GM23338 (cell line): ENCODE measurements at regions not wholly inside any gene's neighbourhood (a gene's known extent, or its start where the extent isn't known, plus 50 kb on each side); places are given as distances from the start of the nearest gene placed in this dataset.
A peak's percentile ranks its signal among the peaks of the same experiment; 100 is the strongest.

ENCODE experiments used
- ATAC-seq: fragments of 200-7000 bp; cut with Tn5 transposase; 3 replicates; pipeline ENCODE4 v1.9.1; 2020
- DNase-seq: peaks from one replicate; pipeline ENCODE4 v3.0.0-alpha.2; 2015; ENCODE audit warnings: low spot score
- H2AFZ ChIP-seq: fragments of 200-600 bp; sonication (generic); 2 replicates; pipeline ENCODE4 v1.8.0; 2016; ENCODE audit warnings: antibody characterized with exemption, mild to moderate bottlenecking, moderate library complexity
- H3F3A ChIP-seq: fragments of 200-600 bp; sonication (generic); replicated peaks from 2 replicates; pipeline ENCODE4 v1.8.0; 2017; ENCODE audit warnings: antibody characterized with exemption, mixed run types, low read depth
- H3K27ac ChIP-seq: fragments of 200-600 bp; sonication (generic); 2 replicates; pipeline ENCODE4 v1.6.1; 2016; ENCODE audit warnings: low read depth
- H3K27me3 ChIP-seq: fragments of 200-600 bp; sonication (generic); 2 replicates; pipeline ENCODE4 v1.8.0; 2016; ENCODE audit warnings: mild to moderate bottlenecking, mixed run types, moderate library complexity; ENCODE audit not compliant: insufficient read depth
- H3K36me3 ChIP-seq: fragments of 200-600 bp; sonication (generic); 2 replicates; pipeline ENCODE4 v1.8.0; 2016; ENCODE audit warnings: mild to moderate bottlenecking; ENCODE audit not compliant: insufficient read depth
- H3K4me1 ChIP-seq: fragments of 200-600 bp; sonication (generic); 2 replicates; pipeline ENCODE4 v1.8.0; 2016; ENCODE audit warnings: mild to moderate bottlenecking, moderate library complexity; ENCODE audit not compliant: insufficient read depth
- H3K4me2 ChIP-seq: fragments of 200-600 bp; sonication (generic); 2 replicates; pipeline ENCODE4 v1.7.1; 2017; ENCODE audit warnings: mixed run types
- H3K4me3 ChIP-seq: fragments of 200-600 bp; sonication (generic); 2 replicates; pipeline ENCODE4 v1.6.1; 2016; ENCODE audit warnings: mixed run types
- H3K79me2 ChIP-seq: fragments of 200-600 bp; sonication (generic); replicated peaks from 2 replicates; pipeline ENCODE4 v1.8.0; 2017; ENCODE audit warnings: mild to moderate bottlenecking; ENCODE audit not compliant: insufficient read depth
- H3K9me2 ChIP-seq: fragments of 200-600 bp; sonication (generic); 2 replicates; pipeline ENCODE4 v1.8.0; 2017; ENCODE audit not compliant: insufficient read depth
- H4K20me1 ChIP-seq: fragments of 200-600 bp; sonication (generic); replicated peaks from 2 replicates; pipeline ENCODE4 v1.8.0; 2017; ENCODE audit warnings: mild to moderate bottlenecking; ENCODE audit not compliant: insufficient read depth
- H3K27ac Mint-ChIP-seq: 2 replicates; pipeline ENCODE4 v1.8.0; 2020; ENCODE audit warnings: inconsistent platforms, mild to moderate bottlenecking, moderate library complexity, mixed read lengths
- H3K27me3 Mint-ChIP-seq: 3 replicates; pipeline ENCODE4 v1.8.0; 2022; ENCODE audit warnings: low read depth, mild to moderate bottlenecking, moderate library complexity, mixed read lengths, inconsistent platforms; ENCODE audit not compliant: insufficient read depth, poor library complexity
- H3K36me3 Mint-ChIP-seq: 3 replicates; pipeline ENCODE4 v1.8.0; 2021; ENCODE audit warnings: low read depth, mild to moderate bottlenecking, inconsistent platforms, moderate library complexity, mixed read lengths
- H3K4me1 Mint-ChIP-seq: 3 replicates; pipeline ENCODE4 v1.8.0; 2020; ENCODE audit warnings: mild to moderate bottlenecking, inconsistent platforms, mixed read lengths
- H3K4me3 Mint-ChIP-seq: 3 replicates; pipeline ENCODE4 v1.8.0; 2021; ENCODE audit warnings: moderate library complexity, mild to moderate bottlenecking, inconsistent platforms, mixed read lengths
- H3K9me3 Mint-ChIP-seq: 3 replicates; pipeline ENCODE4 v1.8.0; 2020; ENCODE audit warnings: moderate library complexity, mild to moderate bottlenecking, inconsistent platforms, mixed read lengths
- CREB1 ChIP-seq: fragments of 250-450 bp; sonication (Bioruptor Pico); IDR thresholded peaks from 2 replicates; pipeline ENCODE4 v1.5.0; 2020; ENCODE audit warnings: low read depth, mild to moderate bottlenecking, moderate library complexity
- EZH2 ChIP-seq: fragments of 200-600 bp; sonication (generic); IDR thresholded peaks from one replicate; pipeline ENCODE4 v1.8.0; 2017; ENCODE audit warnings: antibody characterized with exemption, mild to moderate bottlenecking, low read depth; ENCODE audit not compliant: unreplicated experiment
- JUNB ChIP-seq: IDR thresholded peaks from one replicate; pipeline ENCODE4 v1.6.1; 2016; ENCODE audit warnings: antibody characterized with exemption; ENCODE audit not compliant: unreplicated experiment
- NANOG ChIP-seq: IDR thresholded peaks from 2 replicates; pipeline ENCODE4 v1.6.1; 2016; ENCODE audit warnings: antibody characterized with exemption, borderline replicate concordance
- STAT1 ChIP-seq: IDR thresholded peaks from one replicate; pipeline ENCODE4 v1.6.1; 2016; ENCODE audit warnings: antibody characterized with exemption; ENCODE audit not compliant: unreplicated experiment
- ZNF331 ChIP-seq: fragments of 250-450 bp; sonication (Bioruptor Pico); IDR thresholded peaks from 2 replicates; pipeline ENCODE4 v1.5.0; 2020; ENCODE audit warnings: low read depth, mild to moderate bottlenecking, moderate library complexity
- TF ChIP-seq, protein P1 (sequence below): IDR thresholded peaks from 2 replicates; pipeline ENCODE4 v1.6.1; 2016; ENCODE audit warnings: antibody characterized with exemption
- TF ChIP-seq, protein P2 (sequence below), 2 experiments: fragments of 200-600 bp in 1 of 2; sonication (generic) in 1 of 2; conservative IDR thresholded peaks; 2 replicates each; pipeline versions ENCODE4 v1.5.1 to v1.6.1; 2016 to 2017; ENCODE audit warnings: antibody characterized with exemption in 2 of 2, low read depth in 2 of 2, mild to moderate bottlenecking in 2 of 2, moderate library complexity in 1 of 2

DNA sequence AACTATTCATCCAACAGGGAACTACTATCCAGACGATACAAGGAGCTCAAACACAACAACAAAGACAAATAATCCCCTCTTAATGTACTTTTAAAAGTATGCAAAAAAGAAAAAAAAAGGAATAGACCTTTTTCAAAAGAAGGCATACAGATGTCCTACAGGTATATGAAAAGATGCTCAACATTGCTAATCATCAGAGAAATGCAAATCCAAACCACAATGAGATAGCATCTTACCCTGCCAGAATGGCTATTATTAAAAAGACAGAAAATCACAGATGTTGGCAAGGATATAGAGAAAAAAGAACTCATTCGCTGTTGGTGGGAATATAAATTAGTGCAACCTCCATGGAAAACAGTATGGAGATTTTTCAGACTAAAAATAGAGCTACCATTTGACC lies 67.1 kb upstream of the ENPP6 start:
- H3K9me3 Mint-ChIP-seq: no peaks in the 10 kb centered on the region; the same call in 2 of the 3 replicates
- no peaks in the 10 kb centered on the region for H3K36me3 Mint-ChIP-seq
- H3K4me2 ChIP-seq: no peak overlapping the region
- no peaks in the 10 kb centered on the region for H3K9me2 ChIP-seq
- no peak overlapping the region for H3K27ac ChIP-seq
- H3K27ac Mint-ChIP-seq: no peak overlapping the region
- no peaks in the 10 kb centered on the region for H3K36me3 ChIP-seq
- H3K4me3 ChIP-seq: no peak overlapping the region
- H3K4me1 Mint-ChIP-seq: peaks cover 12% of the 10 kb centered on the region; the same call in 2 of the 3 replicates
- no peaks in the 10 kb centered on the region for H4K20me1 ChIP-seq
- H3K4me1 ChIP-seq: 0 out of 2 replicates have a peak, but pooled peaks cover 3% of the 10 kb centered on the region
- H2AFZ ChIP-seq: 0 out of 2 replicates have a peak overlapping the region, but pooled peaks have one; percentile 28
- no peak for DNase-seq
- ATAC-seq: no peak
- no peaks in the 10 kb centered on the region for H3F3A ChIP-seq
- no peaks in the 10 kb centered on the region for H3K27me3 ChIP-seq
- no peaks in the 10 kb centered on the region for H3K79me2 ChIP-seq
- H3K4me3 Mint-ChIP-seq: no peak overlapping the region
- H3K27me3 Mint-ChIP-seq: peaks cover 4% of the 10 kb centered on the region
- TF ChIP-seq NANOG (no peak), ZNF331 (CRISPR knock-in tag) (no peak)

DNA sequence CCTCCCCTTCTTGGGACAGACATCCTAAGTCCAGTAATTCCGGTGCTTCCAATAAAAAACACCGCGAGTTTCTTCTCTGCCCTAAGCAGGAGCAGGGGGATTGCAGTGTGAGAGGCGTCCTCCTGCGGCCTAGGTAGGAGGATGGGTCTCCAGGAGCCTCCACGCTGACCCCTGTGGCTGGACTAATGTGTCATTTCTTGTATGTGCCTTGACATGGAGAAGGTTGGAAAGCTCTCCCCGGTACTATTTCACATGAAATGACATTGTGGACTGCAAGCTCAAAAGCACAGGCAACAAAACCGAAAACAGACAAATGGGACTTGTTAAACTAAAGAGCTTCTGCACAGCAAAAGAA lies 66.6 kb upstream of the ENPP6 start:
- no peaks in the 10 kb centered on the region for H3K36me3 Mint-ChIP-seq
- ATAC-seq (no peak), DNase-seq (no peak)
- H3K27ac ChIP-seq: no peak overlapping the region
- H3K79me2 ChIP-seq: no peaks in the 10 kb centered on the region
- H3K27ac Mint-ChIP-seq: no peak overlapping the region
- peaks cover 12% of the 10 kb centered on the region; the same call in 2 of the 3 replicates for H3K4me1 Mint-ChIP-seq
- H3K4me2 ChIP-seq: no peak overlapping the region
- H3K9me3 Mint-ChIP-seq: no peaks in the 10 kb centered on the region; the same call in 2 of the 3 replicates
- no peaks in the 10 kb centered on the region for H3K9me2 ChIP-seq
- H3K36me3 ChIP-seq: no peaks in the 10 kb centered on the region
- peaks cover 7% of the 10 kb centered on the region for H3K27me3 Mint-ChIP-seq
- TF ChIP-seq CREB1 (no peak), NANOG (no peak), STAT1 (no peak), JUNB (no peak), EZH2 (no peak)
- TF ChIP-seq, protein P1, sequence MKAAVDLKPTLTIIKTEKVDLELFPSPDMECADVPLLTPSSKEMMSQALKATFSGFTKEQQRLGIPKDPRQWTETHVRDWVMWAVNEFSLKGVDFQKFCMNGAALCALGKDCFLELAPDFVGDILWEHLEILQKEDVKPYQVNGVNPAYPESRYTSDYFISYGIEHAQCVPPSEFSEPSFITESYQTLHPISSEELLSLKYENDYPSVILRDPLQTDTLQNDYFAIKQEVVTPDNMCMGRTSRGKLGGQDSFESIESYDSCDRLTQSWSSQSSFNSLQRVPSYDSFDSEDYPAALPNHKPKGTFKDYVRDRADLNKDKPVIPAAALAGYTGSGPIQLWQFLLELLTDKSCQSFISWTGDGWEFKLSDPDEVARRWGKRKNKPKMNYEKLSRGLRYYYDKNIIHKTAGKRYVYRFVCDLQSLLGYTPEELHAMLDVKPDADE: no peak
- TF ChIP-seq, protein P2, sequence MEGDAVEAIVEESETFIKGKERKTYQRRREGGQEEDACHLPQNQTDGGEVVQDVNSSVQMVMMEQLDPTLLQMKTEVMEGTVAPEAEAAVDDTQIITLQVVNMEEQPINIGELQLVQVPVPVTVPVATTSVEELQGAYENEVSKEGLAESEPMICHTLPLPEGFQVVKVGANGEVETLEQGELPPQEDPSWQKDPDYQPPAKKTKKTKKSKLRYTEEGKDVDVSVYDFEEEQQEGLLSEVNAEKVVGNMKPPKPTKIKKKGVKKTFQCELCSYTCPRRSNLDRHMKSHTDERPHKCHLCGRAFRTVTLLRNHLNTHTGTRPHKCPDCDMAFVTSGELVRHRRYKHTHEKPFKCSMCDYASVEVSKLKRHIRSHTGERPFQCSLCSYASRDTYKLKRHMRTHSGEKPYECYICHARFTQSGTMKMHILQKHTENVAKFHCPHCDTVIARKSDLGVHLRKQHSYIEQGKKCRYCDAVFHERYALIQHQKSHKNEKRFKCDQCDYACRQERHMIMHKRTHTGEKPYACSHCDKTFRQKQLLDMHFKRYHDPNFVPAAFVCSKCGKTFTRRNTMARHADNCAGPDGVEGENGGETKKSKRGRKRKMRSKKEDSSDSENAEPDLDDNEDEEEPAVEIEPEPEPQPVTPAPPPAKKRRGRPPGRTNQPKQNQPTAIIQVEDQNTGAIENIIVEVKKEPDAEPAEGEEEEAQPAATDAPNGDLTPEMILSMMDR (conservative IDR thresholded peaks at IDR 0.05; ENCODE audit: low read depth in 2 of 2): no peak
- H3K27me3 ChIP-seq: no peaks in the 10 kb centered on the region
- no peak overlapping the region for H3K4me3 ChIP-seq
- H3K4me3 Mint-ChIP-seq: no peak overlapping the region
- 0 out of 2 replicates have a peak overlapping the region, but pooled peaks have one; percentile 28 for H2AFZ ChIP-seq
- 0 out of 2 replicates have a peak, but pooled peaks cover 3% of the 10 kb centered on the region for H3K4me1 ChIP-seq
- no peaks in the 10 kb centered on the region for H4K20me1 ChIP-seq
- no peaks in the 10 kb centered on the region for H3F3A ChIP-seq
